GM19467 (cell line): ENCODE measurements at regions not wholly inside any gene's neighbourhood (a gene's known extent, or its start where the extent isn't known, plus 50 kb on each side); places are given as distances from the start of the nearest gene placed in this dataset.
"Not testable (repeated sequence)": the region's sequence is repeated elsewhere in the genome, so short reads cannot be mapped to it uniquely, and the experiment has no call there.

ENCODE experiments used
- ATAC-seq: cut with Tn5 transposase; IDR thresholded peaks from one replicate; pipeline ENCODE4 v1.9.1; 2021; ENCODE audit warnings: mild to moderate bottlenecking, moderate library complexity; ENCODE audit not compliant: unreplicated experiment

DNA sequence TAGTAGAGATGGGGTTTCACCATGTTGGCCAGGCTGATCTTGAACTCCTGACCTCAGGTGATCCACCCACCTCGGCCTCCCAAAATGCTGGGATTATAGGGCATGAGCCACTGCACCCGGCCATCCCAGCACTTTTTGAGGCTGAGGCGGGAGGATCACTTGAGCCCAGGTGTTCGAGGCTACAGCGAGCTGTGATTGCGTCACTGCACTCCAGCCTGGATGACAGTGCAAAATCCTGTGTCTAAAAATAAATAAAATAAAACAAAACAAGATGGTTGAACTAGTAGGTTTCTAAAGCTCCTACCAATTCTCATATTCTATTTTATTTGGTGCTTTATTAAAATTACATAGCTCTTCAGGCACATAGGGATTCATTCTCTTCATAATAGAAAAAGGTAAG lies 890.3 kb upstream of the AUTS2 start:
- ATAC-seq = no peak

DNA sequence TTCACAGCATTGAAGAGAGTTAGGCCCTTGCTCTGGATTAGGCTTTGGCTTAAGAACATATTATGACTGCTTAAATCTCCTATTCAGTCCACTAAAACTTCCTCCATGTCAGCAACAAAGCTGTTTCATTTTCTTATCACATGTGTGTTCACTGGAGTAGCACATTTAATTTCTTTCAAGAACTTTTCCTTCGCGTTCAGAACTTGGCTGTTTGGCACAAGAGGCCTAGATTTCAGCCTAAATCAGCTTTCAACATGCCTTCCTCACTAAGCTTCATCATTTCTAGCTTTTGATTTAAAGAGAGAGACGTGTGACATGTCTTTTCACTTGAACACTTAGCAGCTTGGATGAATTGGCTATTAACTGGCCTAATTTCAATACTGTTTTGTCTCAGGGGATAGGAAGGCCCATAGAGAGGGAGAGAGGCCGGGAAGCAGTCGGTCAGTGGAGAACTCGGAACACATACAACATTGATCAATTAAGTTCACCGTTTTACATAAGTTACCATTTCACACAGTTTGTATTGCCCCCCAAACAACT lies 885.2 kb upstream of the AUTS2 start:
- no peak for ATAC-seq

DNA sequence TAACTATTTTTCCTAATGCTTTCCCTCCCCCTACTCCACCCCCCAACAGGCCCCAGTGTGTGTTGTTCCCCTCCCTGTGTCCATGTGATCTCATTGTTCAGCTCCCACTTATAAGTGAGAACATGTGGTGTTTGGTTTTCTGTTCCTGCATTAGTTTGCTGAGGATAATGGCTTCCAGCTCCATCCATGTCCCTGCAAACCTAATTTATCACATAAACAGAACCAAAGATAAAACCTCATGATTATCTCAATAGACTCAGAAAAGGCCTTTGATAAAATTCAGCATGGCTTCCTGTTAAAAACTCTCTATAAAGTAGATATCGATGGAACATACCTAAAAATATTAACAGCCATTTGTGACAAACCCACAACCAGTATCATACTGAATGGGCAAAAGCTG lies 884.1 kb upstream of the AUTS2 start:
- not testable (repeated sequence) for ATAC-seq

DNA sequence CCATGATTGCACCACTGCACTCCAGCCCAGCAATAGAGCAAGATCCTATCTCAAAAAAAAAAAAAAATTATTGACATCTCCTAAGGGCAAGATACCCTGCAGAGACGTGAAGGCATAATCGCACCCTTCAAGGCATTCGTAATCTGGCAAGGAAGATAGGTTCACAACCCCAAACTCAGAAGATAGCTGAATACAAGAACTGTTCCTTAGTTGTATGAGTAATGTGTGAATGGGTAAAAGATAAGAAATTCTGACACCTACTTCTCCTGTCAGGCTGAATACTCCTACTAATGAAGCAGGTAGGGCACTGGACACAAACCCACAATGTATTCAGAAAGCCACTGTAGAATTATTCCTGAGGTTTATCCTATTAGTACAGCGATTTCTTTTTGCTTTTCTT lies 882.4 kb upstream of the AUTS2 start:
- no peak for ATAC-seq

DNA sequence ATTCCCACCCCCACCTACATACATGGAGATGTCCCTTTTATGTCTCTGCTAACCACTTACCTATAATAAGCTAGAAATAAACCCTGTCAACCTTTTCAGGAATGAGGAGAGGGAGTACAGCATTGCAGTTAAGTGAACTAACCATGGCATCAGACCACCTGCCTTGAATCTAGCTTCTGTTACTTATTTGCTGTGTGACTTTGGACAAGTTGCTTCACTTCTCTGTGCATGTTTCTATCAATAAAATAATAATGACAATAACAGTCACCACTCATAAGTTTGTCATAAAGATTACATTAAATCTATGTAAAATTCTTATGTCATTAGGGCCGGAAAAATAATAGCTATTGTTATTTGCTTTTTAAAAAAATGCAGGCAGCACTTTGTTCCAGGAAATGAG lies 881.1 kb upstream of the AUTS2 start:
- ATAC-seq = no peak

DNA sequence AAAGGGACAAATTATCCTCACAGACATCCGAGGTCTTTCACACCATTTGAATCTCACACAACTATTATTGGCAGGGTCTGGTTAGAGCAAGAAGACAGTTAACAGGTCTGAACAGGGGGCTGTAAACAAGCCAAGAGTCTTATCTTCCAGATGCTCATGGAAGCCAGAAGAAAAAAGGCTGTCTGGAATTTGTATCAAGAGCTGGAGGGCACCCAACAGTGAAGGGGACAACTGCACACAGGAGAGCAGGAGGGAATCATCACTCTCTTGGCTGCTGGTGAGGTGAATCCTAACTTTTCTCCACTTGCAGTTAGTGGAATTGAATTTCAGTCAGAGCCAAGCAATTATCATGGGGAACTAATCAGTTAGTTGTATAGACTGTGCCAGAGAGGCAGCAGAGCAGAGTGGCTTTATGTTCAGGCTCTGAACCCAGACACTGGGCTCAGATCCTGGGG lies 880.2 kb upstream of the AUTS2 start:
- no peak for ATAC-seq

DNA sequence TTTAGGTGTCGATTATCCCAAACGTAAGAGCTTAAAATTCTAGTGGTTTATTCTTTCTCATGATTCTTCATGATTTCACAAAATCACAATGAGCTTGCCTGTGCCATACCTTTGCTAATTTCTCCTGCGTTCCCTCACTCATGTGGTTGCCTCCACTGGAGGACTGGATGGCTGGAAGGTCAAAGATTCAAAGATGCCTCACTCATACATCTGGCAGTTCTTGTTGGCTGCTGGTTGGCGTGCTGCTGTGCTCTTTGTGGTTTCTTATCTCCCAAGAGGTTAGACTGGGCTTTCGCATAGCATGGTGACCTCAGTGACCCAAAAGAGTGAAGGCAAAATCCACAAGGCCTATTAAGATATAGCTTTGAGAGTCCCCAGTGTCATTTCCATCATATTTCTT lies 877.6 kb upstream of the AUTS2 start:
- no peak for ATAC-seq

DNA sequence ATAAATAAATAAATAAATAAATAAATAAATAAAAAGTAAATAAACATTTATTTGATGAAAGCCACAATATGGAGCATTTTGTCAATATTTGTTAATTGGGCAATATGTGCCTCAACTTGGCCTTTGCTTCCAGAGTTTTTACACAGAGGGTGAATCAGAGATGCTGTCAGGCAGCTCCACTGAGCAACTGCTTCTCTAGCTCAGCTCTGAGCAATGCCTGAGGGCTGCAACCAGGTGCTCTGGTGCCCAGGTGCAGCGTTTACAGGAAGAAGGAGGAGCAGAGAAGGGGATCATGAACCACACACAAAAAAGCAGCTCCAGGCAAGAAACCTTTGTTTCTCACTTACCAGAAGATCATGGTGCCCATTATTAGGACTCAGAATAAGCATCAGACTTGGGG lies 876.2 kb upstream of the AUTS2 start:
- ATAC-seq = no peak

DNA sequence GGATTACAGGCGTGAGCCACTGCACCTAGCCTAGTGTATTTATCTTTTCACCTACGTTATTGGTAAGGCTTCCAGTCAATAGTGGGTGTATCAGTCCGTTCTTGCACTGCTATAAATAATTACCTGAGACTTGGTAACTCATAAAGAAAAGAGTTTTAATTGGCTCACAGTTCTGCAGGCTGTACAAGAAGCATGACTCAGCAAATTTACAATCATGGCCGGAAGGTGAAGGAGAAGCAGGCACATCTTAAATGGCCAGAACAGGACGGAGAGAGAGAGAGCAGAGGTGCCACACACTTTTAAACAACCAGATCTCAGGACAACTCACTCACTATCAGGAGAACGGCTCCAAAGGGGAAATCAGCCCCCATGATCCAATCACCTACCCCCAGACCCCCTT lies 873.3 kb upstream of the AUTS2 start:
- ATAC-seq = no peak

DNA sequence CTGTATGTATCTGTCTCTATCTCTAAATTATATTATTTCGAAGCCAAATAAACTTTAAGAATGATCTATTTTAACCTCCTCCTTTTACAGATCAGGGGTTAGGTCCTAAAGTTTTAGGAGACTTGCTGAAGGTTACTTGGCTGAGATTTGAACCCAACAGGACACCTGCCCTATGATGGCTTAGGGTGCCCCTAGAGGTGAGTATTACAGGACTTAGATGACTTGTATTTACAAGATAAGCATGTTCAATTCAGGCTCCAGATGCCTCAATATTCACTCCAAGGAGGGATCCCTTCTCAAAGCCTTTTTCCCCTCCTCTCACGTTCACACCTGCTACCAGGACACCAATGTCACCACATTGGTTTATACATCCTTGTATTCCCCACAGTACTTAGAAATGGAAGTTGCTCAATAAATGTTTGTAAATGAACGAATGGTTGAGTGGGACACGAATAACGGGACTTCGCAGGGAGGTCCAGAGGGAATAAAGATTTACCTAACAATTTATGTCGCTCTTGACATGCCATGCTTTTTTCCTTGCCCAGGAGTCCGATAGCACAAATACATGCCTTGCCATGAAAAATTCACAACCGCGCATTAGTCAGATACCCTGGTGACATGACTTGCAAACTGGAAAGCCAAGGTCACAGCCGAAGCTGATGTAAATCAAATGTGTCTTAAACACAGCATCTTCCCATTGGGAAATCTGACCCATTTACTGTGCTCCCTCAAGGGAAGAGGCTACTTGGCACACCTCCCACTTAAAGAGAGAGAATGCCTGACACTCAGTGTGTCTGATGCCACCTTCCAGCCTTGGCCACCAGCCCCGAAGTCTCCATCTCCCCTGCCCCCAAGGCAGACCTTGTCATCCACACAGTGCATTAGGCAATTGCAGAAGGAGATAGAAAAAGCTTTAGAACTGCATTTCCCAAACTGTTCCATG lies 872.2 kb upstream of the AUTS2 start:
- ATAC-seq = no peak

DNA sequence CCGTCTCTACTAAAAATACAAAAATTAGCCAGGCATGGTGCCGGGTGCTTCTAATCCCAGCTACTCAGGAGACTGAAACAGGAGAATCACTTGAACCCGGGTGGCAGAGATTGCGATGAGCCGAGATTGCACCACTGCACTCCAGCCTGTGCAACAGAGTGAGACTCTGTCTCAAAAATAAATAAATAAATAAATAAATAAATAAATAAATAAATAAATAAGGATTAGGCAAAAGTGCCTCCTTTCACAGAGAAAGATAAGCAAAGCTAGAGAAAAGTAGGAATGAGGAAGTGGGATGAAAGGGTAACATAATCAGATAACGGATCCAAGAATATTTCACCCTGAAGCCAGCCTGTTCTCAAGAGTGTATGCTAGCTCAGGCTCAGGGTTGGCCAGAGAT lies 869.6 kb upstream of the AUTS2 start:
- ATAC-seq = not testable (repeated sequence)

DNA sequence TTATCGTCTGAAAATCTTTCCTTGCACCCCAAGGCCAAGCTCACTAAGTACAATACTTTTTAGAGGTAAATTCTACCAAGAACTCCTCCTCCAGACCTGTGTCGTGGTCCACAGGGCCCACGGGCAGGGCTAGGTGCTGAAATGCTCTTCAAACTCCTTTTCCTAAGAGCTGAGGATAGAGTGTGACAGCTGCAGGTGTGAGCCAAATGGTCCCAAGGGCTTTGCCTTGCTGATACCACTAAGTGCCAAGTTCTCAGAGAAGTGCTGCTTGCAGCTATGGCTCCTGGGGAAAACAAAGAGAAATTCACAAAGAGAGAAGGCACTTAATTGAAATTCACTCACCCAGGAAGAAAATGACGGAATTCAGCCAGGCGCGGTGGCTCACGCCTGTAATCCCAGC lies 868.9 kb upstream of the AUTS2 start:
- ATAC-seq = no peak

DNA sequence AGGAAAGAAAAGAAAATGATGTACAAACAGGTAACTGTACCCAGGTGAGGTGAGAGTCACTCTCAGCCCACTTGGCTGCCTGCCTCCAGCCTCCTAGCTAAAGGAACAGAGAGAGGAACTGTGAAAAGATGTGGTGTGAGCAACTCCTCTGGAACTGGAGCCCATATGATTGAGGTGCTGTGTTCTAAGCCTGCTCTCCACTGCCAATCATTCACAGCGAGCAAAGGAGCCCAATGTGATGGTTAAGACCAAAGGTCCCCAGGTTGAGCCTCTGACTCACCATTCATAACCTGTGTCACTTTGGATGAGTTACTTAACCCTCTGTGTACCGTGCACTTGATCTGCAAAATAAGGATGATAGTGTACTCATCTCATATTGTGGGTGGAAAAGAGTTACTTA lies 868.1 kb upstream of the AUTS2 start:
- ATAC-seq = no peak

DNA sequence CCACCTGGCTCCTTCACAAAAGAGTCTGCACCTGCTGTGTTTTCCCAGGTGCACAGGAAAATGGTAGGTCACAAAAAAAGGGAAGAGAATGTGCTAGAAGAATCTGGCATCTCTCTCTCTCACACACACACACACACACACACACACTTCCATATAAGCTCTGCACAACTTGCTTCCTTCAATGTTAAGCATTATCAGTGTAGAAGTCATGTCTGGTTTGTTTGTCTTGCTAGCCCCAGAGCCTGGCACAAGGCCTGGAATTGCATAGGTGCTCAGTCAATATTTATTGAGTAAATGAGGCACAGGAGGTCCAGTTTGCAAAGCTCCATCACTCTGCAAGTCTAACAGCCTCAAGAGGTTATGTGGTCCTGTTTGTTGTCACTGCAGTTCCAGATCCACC lies 867.3 kb upstream of the AUTS2 start:
- ATAC-seq = no peak

DNA sequence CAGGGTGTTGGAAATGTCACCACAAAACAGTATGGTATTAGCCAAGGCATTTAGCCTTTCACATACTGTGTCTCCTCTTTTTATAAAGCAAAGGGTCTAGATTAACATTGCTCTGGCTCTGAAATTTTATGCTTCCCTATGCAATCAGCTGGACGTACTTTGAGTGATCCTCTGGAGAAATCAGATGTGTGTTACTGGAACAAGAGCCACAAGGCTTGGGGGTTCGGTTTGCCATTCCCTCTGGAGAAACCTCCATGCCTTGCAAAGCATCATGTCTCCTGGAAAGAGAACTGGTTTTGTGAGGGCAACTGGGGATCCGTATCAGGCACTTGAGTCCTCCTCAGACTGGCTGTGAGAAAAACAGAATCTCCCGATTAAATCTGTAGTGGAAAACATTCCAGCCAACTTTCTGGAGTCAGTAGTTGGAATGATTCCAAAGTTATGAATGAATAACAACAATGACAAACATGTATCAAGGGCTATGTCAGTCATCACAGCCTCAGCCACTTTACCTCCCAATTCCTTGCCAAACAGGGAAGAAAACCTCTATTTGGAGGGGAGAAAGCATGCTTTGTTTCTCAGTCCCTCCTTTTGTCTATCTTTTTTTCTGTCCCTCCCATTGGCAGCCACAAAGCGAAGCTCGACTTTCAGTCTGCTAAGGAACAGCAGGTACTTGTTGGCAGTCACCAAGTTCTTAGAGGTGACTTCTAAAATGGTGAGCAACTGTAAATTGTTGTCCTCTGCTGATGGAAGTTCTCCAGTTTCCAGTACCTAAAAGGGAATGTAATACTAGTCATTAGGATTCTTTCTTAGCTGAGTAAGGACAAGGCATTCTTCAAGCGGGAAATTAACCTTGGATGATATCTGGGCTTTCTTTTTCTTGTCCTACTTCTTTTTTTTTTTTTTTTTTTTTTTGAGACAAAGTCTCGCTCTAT lies 864.8 kb upstream of the AUTS2 start:
- no peak for ATAC-seq

DNA sequence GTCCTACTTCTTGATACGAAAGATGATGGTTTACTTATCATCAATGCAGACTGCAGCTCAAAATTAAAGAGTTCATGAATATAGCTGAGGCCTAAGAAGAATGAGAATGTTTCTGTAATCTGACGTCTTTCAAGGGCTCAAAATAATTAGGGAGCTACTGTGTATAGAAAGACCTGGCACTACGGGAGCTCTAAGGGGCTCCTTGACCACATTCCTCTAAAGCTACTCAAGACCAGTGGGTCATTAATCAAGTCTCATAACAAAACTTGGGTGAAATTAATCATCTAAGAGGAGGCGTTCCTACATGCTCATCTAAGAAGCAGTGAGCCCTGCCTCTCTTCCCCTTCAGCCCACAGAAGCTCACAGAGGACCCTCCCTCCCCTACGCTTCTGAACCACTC lies 863.8 kb upstream of the AUTS2 start:
- no peak for ATAC-seq

DNA sequence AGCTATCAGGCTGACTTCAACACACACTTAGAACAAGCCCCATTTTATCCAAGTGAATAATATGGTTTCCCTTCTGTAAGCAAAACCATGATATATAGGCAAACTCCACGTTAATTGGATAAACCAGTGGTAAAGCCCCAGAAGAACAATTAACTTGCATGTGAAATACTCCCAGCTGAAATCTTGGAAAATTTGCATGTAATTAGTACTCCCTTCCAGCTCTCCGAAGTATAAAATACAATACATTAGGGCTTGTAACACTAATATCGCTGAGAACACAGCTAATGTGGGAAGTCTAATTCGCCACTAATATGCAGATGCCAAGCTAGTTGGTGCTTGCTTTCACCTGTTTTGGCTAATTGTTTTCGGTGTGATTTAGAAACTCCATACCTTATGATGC lies 859.0 kb upstream of the AUTS2 start:
- no peak for ATAC-seq

DNA sequence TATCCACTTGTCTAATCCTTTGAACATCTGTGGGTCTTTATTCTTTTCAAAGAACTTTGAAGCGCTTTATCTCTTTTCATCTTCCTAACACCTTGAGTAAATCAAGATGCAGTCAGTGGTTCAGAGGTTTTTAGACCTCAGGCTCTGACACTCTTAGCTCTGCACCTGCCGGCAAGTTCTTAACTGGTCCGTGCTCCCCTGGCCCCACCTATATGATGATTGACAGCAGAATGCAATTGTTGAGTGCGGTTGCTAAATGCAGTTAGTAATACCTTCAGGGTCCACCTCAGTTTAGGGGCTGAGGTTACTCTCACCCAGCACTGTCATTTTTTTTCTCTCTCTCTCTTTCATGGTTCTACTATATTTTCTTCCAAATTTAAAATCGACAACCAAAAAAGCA lies 854.2 kb upstream of the AUTS2 start:
- no peak for ATAC-seq

DNA sequence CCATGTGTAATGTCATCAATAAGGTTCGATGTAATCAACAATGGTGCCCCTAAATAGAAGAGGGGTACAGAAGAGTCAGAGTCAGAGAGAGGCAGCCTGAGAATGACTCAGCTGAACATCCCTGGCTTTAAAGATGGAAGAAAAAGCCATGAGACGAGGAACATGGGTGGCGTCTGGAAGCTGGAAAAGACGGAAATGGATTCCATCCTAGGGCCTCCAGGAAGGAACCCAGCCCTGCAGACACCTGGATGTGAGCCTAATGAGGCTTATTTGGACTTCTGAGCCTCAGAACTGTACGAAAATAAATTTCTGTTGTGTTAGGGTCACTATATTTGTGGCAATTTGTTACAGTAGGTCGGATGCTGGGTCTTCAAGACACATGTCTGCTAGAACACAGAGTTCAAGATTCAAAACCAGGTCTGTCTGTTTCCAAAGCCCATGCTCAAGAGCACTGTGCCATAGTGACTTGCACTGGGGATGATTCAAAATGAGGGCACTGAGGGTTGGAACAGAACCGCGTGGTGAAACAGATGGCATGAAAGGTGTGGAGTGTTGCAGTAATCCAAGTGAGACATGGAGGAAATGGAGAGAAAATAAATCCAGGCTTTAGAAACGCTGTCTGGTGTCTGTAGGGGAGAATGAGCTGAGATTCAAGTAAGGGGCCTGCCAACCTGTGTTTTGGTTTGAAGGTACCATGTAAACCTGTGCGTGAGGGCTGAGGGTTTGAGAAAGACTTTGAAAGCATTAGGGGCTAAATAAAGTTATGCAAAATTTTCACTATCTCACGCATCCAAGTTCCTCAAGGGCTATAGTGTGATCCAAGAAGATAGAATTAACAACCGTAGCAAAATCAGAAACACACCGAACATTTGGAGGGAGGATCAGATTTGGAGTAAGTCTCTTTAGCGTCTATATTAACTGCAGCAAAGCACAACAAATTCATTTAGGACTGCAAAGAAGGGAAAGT lies 849.1 kb upstream of the AUTS2 start:
- ATAC-seq = no peak

DNA sequence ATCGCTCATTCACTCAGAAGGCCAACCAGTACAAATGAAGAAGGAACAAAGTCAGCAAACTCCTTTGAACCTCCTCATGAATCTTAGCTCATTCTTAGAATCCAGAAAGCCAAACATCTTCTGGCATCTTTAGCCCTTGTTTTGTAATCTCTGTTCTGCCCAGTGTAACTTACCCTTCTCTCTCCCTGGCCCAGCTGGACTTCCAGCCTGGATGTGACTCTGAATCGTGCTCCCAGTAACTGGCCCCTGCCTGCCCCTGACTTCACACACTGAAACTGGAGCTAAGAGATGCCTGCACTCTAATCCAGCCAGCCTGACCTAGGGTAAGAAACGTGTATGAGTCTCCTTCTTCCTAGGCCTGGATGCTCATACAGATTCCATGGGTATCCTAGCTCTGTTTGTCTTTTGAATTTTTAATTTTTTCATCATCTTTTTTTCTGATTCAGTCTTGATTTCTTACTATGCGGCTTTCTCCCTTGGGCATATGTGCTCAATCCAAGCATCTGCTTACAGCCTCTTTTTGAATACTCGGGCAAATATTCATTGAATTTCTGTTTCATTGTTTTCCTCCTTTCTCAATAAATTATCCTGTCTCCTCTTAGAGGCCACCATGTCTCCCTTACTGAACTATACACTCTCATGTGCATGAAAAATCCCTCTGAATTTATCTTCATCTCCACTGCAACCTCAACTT lies 845.6 kb upstream of the AUTS2 start:
- no peak for ATAC-seq
